Adrenal gland (tissue), 5 donors: ENCODE measurements at regions not wholly inside any gene's neighbourhood (a gene's known extent, or its start where the extent isn't known, plus 50 kb on each side); places are given as distances from the start of the nearest gene placed in this dataset.
"Not testable (repeated sequence)": the region's sequence is repeated elsewhere in the genome, so short reads cannot be mapped to it uniquely, and the experiment has no call there.

Source experiments
- CTCF ChIP-seq, 6 experiments: fragments of 450-650 bp in 4 of 6; fragments of 200-600 bp in 2 of 6; sonication (generic) in 1 of 6; IDR thresholded peaks; 1 replicate in 5 of 6; 2 replicates in 1 of 6; pipeline versions ENCODE4 v1.5.1 to v1.8.0; 2016 to 2021; ENCODE audit warnings: antibody characterized with exemption in 6 of 6, mild to moderate bottlenecking in 2 of 6, moderate library complexity in 1 of 6
- POLR2A ChIP-seq, 2 donors: fragments of 450-650 bp; IDR thresholded peaks; one replicate each; pipeline ENCODE4 v1.6.1; 2017; ENCODE audit warnings: antibody characterized with exemption in 2 of 2, mild to moderate bottlenecking in 2 of 2, moderate library complexity in 1 of 2
- donor health status: DM: no; HTN: no; CAD: no.

GRCh38 chr21:28003627-28004026 lies 989.0 kb downstream of the LTN1 start:
- not testable (repeated sequence) for TF ChIP-seq CTCF, POLR2A (IDR thresholded peaks at IDR 0.05)
